Activated T-helper 17 cell treated with anti-CD3 and anti-CD28 coated beads, Interleukin-2, amount 50 U/mL, for 72 hours (primary cell): ENCODE measurements at regions not wholly inside any gene's neighbourhood (a gene's known extent, or its start where the extent isn't known, plus 50 kb on each side); places are given as distances from the start of the nearest gene placed in this dataset.

ENCODE experiments used
- ATAC-seq: fragments of 150-1000 bp; cut with Tn5 transposase; replicated peaks from 2 replicates; pipeline ENCODE4 v1.10.0; 2021; ENCODE audit warnings: mild to moderate bottlenecking, moderate library complexity
- H3K27ac Mint-ChIP-seq: one replicate; pipeline ENCODE4 v1.8.0; 2022; ENCODE audit warnings: mixed read lengths
- H3K27me3 Mint-ChIP-seq: one replicate; pipeline ENCODE4 v1.8.0; 2022; ENCODE audit warnings: mixed read lengths
- H3K36me3 Mint-ChIP-seq: one replicate; pipeline ENCODE4 v1.8.0; 2022; ENCODE audit warnings: low read depth, mild to moderate bottlenecking, mixed read lengths
- H3K4me1 Mint-ChIP-seq: one replicate; pipeline ENCODE4 v1.8.0; 2022; ENCODE audit warnings: mixed read lengths
- H3K4me3 Mint-ChIP-seq: one replicate; pipeline ENCODE4 v1.8.0; 2022; ENCODE audit warnings: mild to moderate bottlenecking, mixed read lengths
- H3K9me3 Mint-ChIP-seq: one replicate; pipeline ENCODE4 v1.8.0; 2022; ENCODE audit warnings: mixed read lengths

DNA sequence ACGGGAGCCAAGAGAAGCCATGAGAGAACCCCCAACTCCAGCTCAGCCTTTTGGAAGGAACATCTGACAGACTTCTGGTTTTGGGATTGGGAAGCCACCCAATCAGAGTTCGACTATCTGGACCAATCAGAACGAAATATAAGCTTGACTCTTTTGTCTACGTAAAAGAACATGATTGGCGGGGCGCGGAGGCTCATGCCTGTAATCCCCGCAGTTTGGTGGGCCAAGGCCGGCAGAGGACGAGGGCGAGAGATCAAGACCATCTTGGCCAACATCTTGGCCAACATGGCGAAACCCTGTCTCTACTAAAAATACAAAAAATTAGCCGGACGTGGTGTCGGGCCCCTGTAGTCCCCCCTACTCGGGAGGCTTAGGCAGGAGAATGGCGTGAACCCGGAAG is 380.3 kb downstream of the TBL1XR1 start:
- Mint-ChIP-seq H3K4me3 (no peak overlapping the region), H3K27me3 (peaks cover 9% of the 10 kb centered on the region), H3K27ac (no peak overlapping the region), H3K9me3 (no peaks in the 10 kb centered on the region), H3K36me3 (no peaks in the 10 kb centered on the region), H3K4me1 (no peaks in the 10 kb centered on the region)
- no peak for ATAC-seq

GRCh38 chr3:176814285-176814684 is 383.0 kb downstream of the TBL1XR1 start:
- ATAC-seq: peak; percentile 51
- Mint-ChIP-seq H3K36me3 (no peaks in the 10 kb centered on the region), H3K9me3 (no peaks in the 10 kb centered on the region), H3K27ac (no peak overlapping the region), H3K4me3 (no peak overlapping the region), H3K4me1 (no peaks in the 10 kb centered on the region), H3K27me3 (peaks cover 5% of the 10 kb centered on the region)

DNA sequence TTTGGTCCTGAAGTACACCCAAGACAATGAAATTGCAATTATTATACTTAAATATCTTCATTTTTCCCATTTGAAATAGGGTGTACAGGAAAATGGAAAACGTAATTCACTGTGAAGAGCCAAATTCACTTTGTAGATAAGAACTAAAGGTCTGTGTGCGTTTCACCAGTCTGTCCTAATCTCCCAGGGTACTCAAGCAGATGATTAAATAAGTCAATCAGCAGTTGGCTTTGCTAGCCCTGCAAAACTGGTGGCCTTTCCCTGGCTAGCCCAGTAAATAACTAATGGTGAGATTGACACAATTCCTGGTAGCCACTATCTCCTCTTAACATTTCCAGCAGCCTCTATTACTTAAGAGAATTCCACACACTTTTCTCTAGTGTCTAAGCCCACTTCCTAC is 389.3 kb downstream of the TBL1XR1 start:
- H3K27ac Mint-ChIP-seq: no peak overlapping the region
- H3K9me3 Mint-ChIP-seq: no peaks in the 10 kb centered on the region
- no peaks in the 10 kb centered on the region for H3K36me3 Mint-ChIP-seq
- no peak for ATAC-seq
- no peaks in the 10 kb centered on the region for H3K4me1 Mint-ChIP-seq
- H3K27me3 Mint-ChIP-seq: no peaks in the 10 kb centered on the region
- no peak overlapping the region for H3K4me3 Mint-ChIP-seq

- Mint-ChIP-seq H3K9me3 (no peaks in the 10 kb centered on the region), H3K4me1 (no peaks in the 10 kb centered on the region), H3K27ac (no peak overlapping the region), H3K4me3 (no peak overlapping the region), H3K27me3 (peaks cover 25% of the 10 kb centered on the region), H3K36me3 (no peaks in the 10 kb centered on the region)
- ATAC-seq: no peak
Observed at GRCh38 chr3:176799675-176800074, 397.6 kb downstream of the TBL1XR1 start.

- ATAC-seq: no peak
- no peaks in the 10 kb centered on the region for H3K4me1 Mint-ChIP-seq
- no peak overlapping the region for H3K27ac Mint-ChIP-seq
- H3K9me3 Mint-ChIP-seq: no peaks in the 10 kb centered on the region
- no peak overlapping the region for H3K4me3 Mint-ChIP-seq
- H3K36me3 Mint-ChIP-seq: no peaks in the 10 kb centered on the region
- peaks cover 29% of the 10 kb centered on the region for H3K27me3 Mint-ChIP-seq
Observed at GRCh38 chr3:176798680-176799079, 398.6 kb downstream of the TBL1XR1 start.

DNA sequence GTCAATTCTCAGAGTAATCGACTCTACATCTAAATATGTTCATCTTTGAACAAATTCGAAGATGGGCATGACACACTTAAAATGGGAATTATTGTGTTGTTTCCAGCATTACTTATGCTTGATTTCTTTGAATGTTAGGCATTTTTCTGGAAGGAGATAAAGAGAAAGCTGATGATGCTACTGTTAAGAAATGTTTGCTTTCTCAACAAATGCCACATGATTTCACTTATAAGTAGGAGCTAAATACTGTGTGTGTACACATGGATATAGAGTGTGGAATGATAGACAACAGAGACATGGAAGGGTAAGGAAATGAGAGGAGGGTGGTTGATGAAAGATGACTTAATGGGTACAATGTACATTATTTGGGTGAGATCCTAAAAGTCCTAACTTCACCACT is 400.9 kb downstream of the TBL1XR1 start:
- H3K4me3 Mint-ChIP-seq: no peak overlapping the region
- no peaks in the 10 kb centered on the region for H3K4me1 Mint-ChIP-seq
- H3K27me3 Mint-ChIP-seq: peaks cover 29% of the 10 kb centered on the region
- no peak overlapping the region for H3K27ac Mint-ChIP-seq
- H3K9me3 Mint-ChIP-seq: no peaks in the 10 kb centered on the region
- ATAC-seq: no peak
- H3K36me3 Mint-ChIP-seq: no peaks in the 10 kb centered on the region

DNA sequence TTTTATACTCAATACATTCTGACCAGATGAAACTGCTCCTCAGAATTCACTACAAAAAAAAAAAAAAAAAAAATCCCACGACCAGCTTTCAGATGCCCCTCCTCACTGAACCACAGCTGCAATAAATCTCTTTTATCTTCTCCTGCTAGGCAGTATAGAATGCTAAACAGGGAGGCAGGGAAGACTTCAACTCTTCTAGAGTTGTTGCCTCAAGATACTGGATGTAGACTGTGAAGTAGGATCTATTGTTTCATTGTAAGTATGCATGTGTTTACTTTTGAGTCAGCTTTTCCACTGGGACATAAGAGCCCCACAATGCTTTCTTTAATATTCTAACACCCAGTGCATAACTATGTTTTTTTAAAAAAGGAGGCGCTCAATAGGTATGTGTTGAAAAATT is 401.4 kb downstream of the TBL1XR1 start:
- Mint-ChIP-seq H3K4me1 (no peaks in the 10 kb centered on the region), H3K36me3 (no peaks in the 10 kb centered on the region), H3K27ac (no peak overlapping the region), H3K9me3 (no peaks in the 10 kb centered on the region), H3K4me3 (no peak overlapping the region), H3K27me3 (peaks cover 29% of the 10 kb centered on the region)
- no peak for ATAC-seq

- H3K4me1 Mint-ChIP-seq: no peaks in the 10 kb centered on the region
- peaks cover 21% of the 10 kb centered on the region for H3K27me3 Mint-ChIP-seq
- no peaks in the 10 kb centered on the region for H3K9me3 Mint-ChIP-seq
- no peak overlapping the region for H3K27ac Mint-ChIP-seq
- no peak for ATAC-seq
- no peaks in the 10 kb centered on the region for H3K36me3 Mint-ChIP-seq
- H3K4me3 Mint-ChIP-seq: no peak overlapping the region
Observed at GRCh38 chr3:176794406-176794805, 402.9 kb downstream of the TBL1XR1 start.

DNA sequence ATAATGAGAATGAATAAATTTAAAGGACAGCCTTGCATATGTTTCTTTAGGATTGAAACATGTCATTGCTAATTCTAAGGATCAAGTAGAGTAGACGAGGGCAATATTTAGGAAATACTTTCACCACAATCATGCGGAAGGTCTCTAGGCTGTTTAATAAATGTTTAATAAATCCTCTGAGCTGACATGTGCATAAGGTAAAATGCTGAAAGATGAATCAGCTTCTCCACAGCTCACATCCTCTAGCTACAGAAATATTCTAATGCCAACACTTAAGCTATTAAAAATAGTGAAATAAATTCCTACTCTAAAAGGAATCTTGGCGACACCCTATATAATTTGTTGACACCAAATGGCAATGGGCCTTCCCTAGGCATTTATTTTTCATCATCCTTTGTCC is 407.3 kb downstream of the TBL1XR1 start:
- peaks cover 15% of the 10 kb centered on the region for H3K27me3 Mint-ChIP-seq
- peaks cover 3% of the 10 kb centered on the region for H3K9me3 Mint-ChIP-seq
- no peak overlapping the region for H3K27ac Mint-ChIP-seq
- H3K4me3 Mint-ChIP-seq: no peak overlapping the region
- no peaks in the 10 kb centered on the region for H3K36me3 Mint-ChIP-seq
- ATAC-seq: no peak
- no peaks in the 10 kb centered on the region for H3K4me1 Mint-ChIP-seq

GRCh38 chr3:176789281-176789705 is 408.0 kb downstream of the TBL1XR1 start:
- H3K27ac Mint-ChIP-seq: no peak overlapping the region
- H3K27me3 Mint-ChIP-seq: peaks cover 10% of the 10 kb centered on the region
- no peaks in the 10 kb centered on the region for H3K36me3 Mint-ChIP-seq
- peaks cover 3% of the 10 kb centered on the region for H3K9me3 Mint-ChIP-seq
- ATAC-seq: no peak
- no peak overlapping the region for H3K4me3 Mint-ChIP-seq
- H3K4me1 Mint-ChIP-seq: no peaks in the 10 kb centered on the region

DNA sequence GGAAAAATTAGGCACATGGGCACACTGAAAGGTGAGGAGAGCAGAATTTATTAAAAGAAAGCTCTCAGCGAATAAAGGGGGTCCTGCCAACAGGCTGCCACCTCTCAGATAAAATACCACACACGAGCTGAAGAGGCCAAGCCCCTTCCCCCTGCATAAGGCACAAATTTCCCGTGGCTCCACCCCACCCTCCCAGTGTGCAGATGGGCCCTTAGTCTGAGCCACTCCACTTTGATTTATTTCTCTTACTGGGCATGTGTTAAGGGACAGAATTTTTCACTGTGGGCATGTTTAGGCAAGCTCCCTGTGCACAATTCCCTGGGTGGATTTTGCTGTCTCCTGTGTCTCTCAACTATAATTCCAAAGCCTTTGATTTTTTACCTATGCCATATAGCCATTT is 409.8 kb downstream of the TBL1XR1 start:
- no peaks in the 10 kb centered on the region for H3K4me1 Mint-ChIP-seq
- H3K27ac Mint-ChIP-seq: no peak overlapping the region
- no peak overlapping the region for H3K4me3 Mint-ChIP-seq
- no peaks in the 10 kb centered on the region for H3K36me3 Mint-ChIP-seq
- peaks cover 10% of the 10 kb centered on the region for H3K27me3 Mint-ChIP-seq
- ATAC-seq: no peak
- peaks cover 3% of the 10 kb centered on the region for H3K9me3 Mint-ChIP-seq

GRCh38 chr3:176785171-176785570 is 412.1 kb downstream of the TBL1XR1 start:
- H3K27ac Mint-ChIP-seq: no peak overlapping the region
- peaks cover 10% of the 10 kb centered on the region for H3K27me3 Mint-ChIP-seq
- H3K4me3 Mint-ChIP-seq: no peak overlapping the region
- peaks cover 3% of the 10 kb centered on the region for H3K9me3 Mint-ChIP-seq
- ATAC-seq: no peak
- no peaks in the 10 kb centered on the region for H3K36me3 Mint-ChIP-seq
- H3K4me1 Mint-ChIP-seq: no peaks in the 10 kb centered on the region

DNA sequence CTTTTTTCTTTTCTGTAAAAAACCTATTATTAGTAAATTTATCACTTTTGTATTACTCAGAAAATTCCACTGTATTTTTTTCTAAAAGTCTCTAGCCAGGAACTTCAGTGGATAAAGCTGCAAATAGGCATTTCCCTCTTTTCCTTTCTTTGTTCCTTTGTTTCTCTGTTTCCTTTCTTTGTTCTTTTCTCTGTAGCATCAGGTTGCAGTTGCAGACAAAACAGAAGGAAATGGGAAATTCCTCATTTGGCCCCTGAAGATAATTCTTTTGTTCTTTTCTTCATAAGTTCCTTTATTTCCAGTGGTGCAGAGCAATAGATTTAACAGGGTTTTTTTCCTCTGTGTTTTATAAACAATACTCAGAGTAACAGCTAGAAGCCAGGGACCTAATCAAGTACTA is 416.5 kb downstream of the TBL1XR1 start:
- no peak overlapping the region for H3K4me3 Mint-ChIP-seq
- H3K9me3 Mint-ChIP-seq: no peaks in the 10 kb centered on the region
- no peak for ATAC-seq
- H3K27ac Mint-ChIP-seq: no peak overlapping the region
- H3K4me1 Mint-ChIP-seq: no peaks in the 10 kb centered on the region
- H3K27me3 Mint-ChIP-seq: no peaks in the 10 kb centered on the region
- H3K36me3 Mint-ChIP-seq: no peaks in the 10 kb centered on the region

- Mint-ChIP-seq H3K4me1 (no peaks in the 10 kb centered on the region), H3K9me3 (peaks cover 12% of the 10 kb centered on the region), H3K27ac (no peak overlapping the region), H3K4me3 (no peak overlapping the region), H3K36me3 (no peaks in the 10 kb centered on the region), H3K27me3 (no peaks in the 10 kb centered on the region)
- ATAC-seq: no peak
Observed at GRCh38 chr3:176776622-176777175, 420.6 kb downstream of the TBL1XR1 start.

DNA sequence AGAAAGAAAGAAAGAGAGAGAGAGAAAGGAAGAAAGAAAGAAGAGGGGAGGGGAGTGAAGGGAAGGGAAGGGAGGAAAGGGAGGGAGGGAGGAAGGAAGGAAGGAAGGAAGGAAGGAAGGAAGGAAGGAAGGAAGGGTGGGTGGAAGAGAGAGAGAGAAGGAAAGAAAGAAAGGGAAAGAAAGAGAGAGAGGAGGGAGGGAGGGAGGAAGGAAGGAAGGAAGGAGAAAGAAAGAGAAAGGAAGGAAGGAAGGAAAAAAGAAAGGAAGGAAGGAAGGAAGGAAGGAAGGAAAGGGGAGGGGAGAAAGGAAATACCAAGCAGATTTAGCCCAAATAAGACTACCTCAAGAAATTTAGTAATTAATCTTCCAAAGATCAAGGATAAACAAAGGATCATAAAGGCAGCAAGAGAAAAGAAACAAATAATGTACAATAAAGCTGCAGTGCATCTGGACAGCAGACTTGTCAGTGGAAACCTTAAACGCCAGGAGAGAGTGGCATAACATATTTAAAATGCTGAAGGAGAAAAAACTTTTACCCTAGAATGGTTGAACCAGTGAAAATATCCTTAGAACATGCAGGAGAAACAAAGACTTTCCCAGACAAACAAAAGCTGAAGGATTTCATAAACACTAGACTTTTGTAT is 427.6 kb downstream of the TBL1XR1 start:
- Mint-ChIP-seq H3K36me3 (no peaks in the 10 kb centered on the region), H3K4me3 (no peak overlapping the region), H3K4me1 (no peaks in the 10 kb centered on the region), H3K9me3 (peaks cover 14% of the 10 kb centered on the region), H3K27ac (no peak overlapping the region), H3K27me3 (no peaks in the 10 kb centered on the region)
- ATAC-seq: no peak

DNA sequence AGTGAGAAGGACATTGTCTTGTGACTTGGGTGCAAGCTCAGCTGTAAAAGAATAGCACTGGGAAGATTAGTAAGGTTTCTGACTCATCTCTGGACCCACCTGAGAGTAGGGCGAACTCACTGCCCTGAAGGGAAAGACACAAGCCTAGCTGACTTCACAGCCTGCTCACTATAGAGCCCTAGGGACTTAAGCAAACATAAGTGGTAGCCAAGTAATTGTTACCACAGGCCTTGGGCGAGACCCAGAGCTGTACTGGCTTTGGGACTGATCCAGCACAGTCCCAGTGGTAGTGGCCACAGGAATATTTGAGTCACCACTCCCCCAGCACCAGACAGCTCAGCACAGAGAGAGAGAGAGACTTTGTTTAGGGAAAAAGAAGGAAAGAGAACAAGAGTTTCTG is 429.9 kb downstream of the TBL1XR1 start:
- H3K9me3 Mint-ChIP-seq: peaks cover 3% of the 10 kb centered on the region
- no peaks in the 10 kb centered on the region for H3K27me3 Mint-ChIP-seq
- H3K4me1 Mint-ChIP-seq: no peaks in the 10 kb centered on the region
- H3K4me3 Mint-ChIP-seq: no peak overlapping the region
- no peak for ATAC-seq
- no peak overlapping the region for H3K27ac Mint-ChIP-seq
- no peaks in the 10 kb centered on the region for H3K36me3 Mint-ChIP-seq
